ENCODE measurements at regions not wholly inside any gene's neighbourhood (a gene's known extent, or its start where the extent isn't known, plus 50 kb on each side); places are given as distances from the start of the nearest gene placed in this dataset.

DNA sequence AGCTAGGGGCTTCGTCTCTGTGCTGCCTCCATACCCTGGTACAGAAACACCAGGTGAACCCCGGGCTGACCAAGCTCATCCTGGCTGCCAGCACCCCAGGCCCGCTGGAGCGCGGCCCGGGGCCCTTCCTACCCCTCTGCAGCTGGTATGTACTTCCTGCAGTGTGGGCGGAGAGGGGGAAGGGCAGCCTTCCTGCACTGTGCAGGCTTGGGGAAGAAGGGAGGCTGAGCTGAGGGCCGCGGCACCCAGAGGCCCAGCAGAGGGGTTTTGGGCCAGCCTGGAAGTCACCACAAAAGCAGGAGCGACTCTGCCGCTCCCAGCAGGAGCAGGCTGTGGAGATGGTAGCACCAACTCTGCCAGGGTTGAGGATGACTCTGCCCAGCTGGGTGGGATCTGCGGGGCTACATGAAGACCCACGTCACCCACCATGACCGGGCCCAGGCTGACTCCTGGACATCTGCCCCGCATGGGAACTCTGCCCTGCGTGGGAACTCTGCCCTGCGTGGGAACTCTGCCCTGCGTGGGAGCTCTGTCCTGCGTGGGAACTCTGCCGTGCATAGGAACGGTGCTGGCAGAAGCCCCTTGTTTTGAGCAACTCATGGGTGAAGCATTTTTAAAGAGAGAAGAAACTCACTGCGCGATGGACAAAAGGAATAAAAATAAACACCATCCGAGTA, 273.3 kb downstream of the NDUFA10 start:
- POLR2A ChIA-PET, result interaction anchor here (0.6 kb wide), 1 partner anchor 552 kb away, joined by 3 read pairs; no protein-coding TSS in a partner anchor
- CTCF ChIA-PET, result no interaction called here
- DNase-seq (ENCODE audit: extremely low spot score), result no peak
- no peak for TF ChIP-seq CTCF (IDR thresholded peaks at IDR 0.05; ENCODE audit: control extremely low read depth, extremely low read depth, low read depth, missing control alignments)

DNA sequence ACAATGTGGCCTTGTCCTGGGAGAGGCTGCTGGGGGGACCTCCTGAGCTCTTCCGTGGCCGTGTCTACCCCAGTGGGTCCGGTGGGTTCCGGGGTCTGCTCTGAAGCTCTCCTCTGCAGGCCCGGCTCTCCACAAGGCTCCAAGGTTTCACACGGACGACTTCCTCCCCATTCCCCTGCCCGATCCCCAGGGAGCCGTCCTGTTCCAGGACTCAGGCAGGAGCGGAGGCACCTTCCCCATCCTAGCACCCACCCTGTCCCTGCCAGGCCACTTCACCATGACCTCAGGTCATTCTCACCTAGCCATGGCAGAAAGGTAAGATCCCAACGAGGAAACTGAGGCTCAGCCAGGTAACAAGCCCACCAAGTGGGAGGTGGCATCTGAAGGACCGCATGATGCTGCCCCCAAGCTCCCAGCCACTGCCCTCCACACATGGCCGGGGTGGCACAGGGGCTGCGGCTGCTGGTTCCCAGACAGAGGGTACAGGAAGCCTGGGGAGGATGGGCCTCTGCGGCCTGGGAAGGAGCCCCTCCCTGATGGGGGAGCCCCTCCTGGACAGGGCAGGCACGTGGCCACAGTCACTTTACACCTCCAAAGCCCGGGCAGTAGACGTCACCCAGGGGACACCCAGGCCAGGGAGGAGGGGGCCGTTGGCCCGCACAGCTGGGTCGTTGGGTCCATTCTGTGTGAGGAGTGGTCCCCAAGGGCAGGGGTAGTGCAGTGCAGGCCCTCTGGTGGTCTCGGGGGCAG, 274.0 kb downstream of the NDUFA10 start:
- ChIA-PET CTCF (no interaction called here), POLR2A (interaction anchor here (0.6 kb wide), 1 partner anchor 551 kb away, joined by 3 read pairs; no protein-coding TSS in a partner anchor)
- DNase-seq (ENCODE audit: extremely low spot score), result no peak
- TF ChIP-seq CTCF (IDR thresholded peaks at IDR 0.05; ENCODE audit: control extremely low read depth, extremely low read depth, low read depth, missing control alignments), result no peak

DNA sequence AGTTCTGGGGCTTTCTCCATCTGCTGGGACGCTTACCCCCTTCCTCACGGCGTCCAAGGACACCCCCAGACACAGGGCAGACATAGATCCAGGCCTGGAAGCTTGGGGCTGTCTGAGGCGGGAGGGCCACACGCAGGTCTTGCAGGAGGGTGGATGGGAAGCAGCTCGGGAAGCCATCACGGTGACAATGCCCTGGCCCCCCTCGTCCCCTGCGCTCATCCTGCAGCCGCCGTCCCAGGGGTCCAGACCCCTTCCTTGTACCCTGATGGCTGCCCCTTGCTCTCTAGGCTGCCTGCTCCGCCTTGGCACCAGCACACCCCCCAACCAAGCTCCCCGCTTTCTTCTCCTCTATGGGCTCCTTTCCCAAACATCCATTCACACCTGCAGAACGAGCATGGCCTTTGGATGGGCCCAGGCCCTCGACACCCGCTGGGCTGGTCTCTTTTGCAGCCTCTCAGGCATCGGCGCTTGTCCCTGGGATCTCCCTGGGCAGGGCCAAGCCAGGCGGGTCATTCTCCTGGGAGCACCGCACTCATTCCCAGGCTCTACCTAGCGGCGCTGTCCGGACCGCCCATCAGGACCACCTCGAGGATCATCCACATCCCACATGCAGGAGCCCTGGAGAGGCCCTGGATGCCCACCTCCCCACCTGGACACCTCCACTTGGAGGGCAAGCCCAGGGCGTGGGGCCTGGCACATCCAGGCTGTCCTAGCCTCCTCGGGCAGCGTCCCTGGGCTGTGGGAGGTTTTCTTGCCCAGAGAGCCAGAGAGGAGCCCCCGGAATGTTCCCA, 274.9 kb downstream of the NDUFA10 start:
- CTCF ChIA-PET, result no interaction called here
- no peak for DNase-seq (ENCODE audit: extremely low spot score)
- POLR2A ChIA-PET, result no interaction called here
- no peak for TF ChIP-seq CTCF (IDR thresholded peaks at IDR 0.05; ENCODE audit: control extremely low read depth, extremely low read depth, low read depth, missing control alignments)

DNA sequence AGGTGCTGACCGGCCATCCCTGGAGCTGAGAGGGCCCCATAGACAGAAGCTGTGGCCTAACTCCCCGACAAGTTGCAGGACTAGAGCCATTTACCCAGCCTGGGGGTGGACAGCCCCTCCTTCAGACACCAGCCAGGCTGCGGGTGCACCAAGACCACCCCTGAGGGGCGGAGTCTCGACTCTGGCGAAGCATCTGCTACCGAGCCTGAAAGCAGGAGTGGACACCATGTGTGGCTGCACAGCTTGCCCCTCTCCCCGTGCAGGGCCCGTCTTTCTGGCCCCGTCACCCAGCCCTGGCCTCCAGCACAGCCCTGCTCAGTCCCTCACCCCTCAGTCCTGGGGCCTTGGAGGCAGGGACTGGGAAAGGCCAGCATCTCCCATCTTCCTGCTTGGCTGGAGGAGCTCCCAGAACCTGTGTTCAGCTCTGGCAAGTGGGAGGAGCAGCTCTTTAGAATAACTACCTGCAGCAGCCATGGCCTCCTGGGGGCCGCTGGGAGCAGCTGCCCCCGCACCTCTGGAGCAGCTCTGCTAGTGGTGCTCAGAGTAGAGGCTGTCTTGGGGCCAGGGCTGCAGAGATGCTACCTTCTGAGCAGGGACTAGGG, 275.8 kb downstream of the NDUFA10 start:
- no peak for DNase-seq (ENCODE audit: extremely low spot score)
- TF ChIP-seq CTCF (IDR thresholded peaks at IDR 0.05; ENCODE audit: control extremely low read depth, extremely low read depth, low read depth, missing control alignments), result no peak
- ChIA-PET CTCF (no interaction called here), POLR2A (no interaction called here)

- no peak for DNase-seq (ENCODE audit: extremely low spot score)
- TF ChIP-seq CTCF (IDR thresholded peaks at IDR 0.05; ENCODE audit: control extremely low read depth, extremely low read depth, low read depth, missing control alignments), result no peak
- ChIA-PET POLR2A (no interaction called here), CTCF (no interaction called here)
These were observed 276.3 kb downstream of the NDUFA10 start for GRCh38 chr2:239748811-239749210.

GRCh38 chr2:239747771-239748170, 277.4 kb downstream of the NDUFA10 start:
- no peak for DNase-seq (ENCODE audit: extremely low spot score)
- ChIA-PET CTCF (no interaction called here), POLR2A (no interaction called here)
- no peak for TF ChIP-seq CTCF (IDR thresholded peaks at IDR 0.05; ENCODE audit: control extremely low read depth, extremely low read depth, low read depth, missing control alignments)

Measured in GM10248 (cell line).